HCT116 (cell line): ENCODE measurements at regions not wholly inside any gene's neighbourhood (a gene's known extent, or its start where the extent isn't known, plus 50 kb on each side); places are given as distances from the start of the nearest gene placed in this dataset.

ENCODE experiments used
- ATAC-seq: fragments of 200-7000 bp; cut with Tn5 transposase; 2 replicates; pipeline ENCODE4 v1.9.1; 2020; ENCODE audit warnings: mild to moderate bottlenecking, moderate library complexity
- BruUV-seq: library from RNA; stranded (reverse); fragments of 400-500 nt; replicated peaks from 2 replicates; lab custom pipeline; 2021; lab: Mats Ljungman, UMichigan
- CTCF ChIA-PET: fragments of 300-600 bp; sonication (Branson Sonifier 250); formaldehyde crosslinking; loops from one replicate; lab custom pipeline; 2021; ENCODE audit warnings: antibody characterized with exemption; lab: Charles Lee
- POLR2A ChIA-PET: fragments of 300-600, 350-600 bp; sonication (Branson Sonifier 250); formaldehyde crosslinking; loops from one replicate; lab custom pipeline; 2021; ENCODE audit warnings: antibody characterized with exemption; lab: Charles Lee
- RAD21 ChIA-PET, 2 experiments: fragments of 300-600 bp; sonication (Branson Sonifier 250); formaldehyde crosslinking; loops; one replicate each; lab custom pipeline; 2023; ENCODE audit warnings: low total read pairs in 2 of 2; ENCODE audit not compliant: uncharacterized antibody in 2 of 2, unreplicated experiment in 2 of 2, low non-redundant PET in 1 of 2; lab: Charles Lee
- DNase-seq: peaks from one replicate; pipeline ENCODE4 v3.0.0-alpha.2; 2010; ENCODE audit warnings: low read depth, low spot score
- H2AFZ ChIP-seq: fragments of 200-600 bp; shearing (Covaris generic), sonication (generic); 2 replicates; pipeline ENCODE4 v1.6.1; 2017; ENCODE audit warnings: low read depth, mixed run types, mixed read lengths, antibody characterized with exemption, low read length; ENCODE audit not compliant: poor library complexity, severe bottlenecking
- H3K27ac ChIP-seq: 2 replicates; pipeline ENCODE4 v1.5.1; 2012; ENCODE audit warnings: low read depth, low read length
- H3K27me3 ChIP-seq: fragments of 200-600 bp; sonication (generic); 2 replicates; pipeline ENCODE4 v1.6.1; 2016; ENCODE audit warnings: mixed run types, low read length, mixed read lengths; ENCODE audit not compliant: insufficient read depth
- H3K36me3 ChIP-seq, 2 experiments: fragments of 200-500 bp in 1 of 2; fragments of 200-600 bp in 1 of 2; sonication (Bioruptor generic) in 1 of 2; sonication (generic) in 1 of 2; 2 replicates each; pipeline versions ENCODE4 v1.5.1 to v1.6.1; 2014 to 2016; ENCODE audit warnings: low read length in 2 of 2, inconsistent platforms in 1 of 2, mixed read lengths in 1 of 2, mixed run types in 1 of 2; ENCODE audit not compliant: insufficient read depth in 2 of 2, control insufficient read depth in 1 of 2
- H3K4me1 ChIP-seq, 2 experiments: fragments of 200-600 bp in 1 of 2; sonication (generic) in 1 of 2; 2 replicates each; pipeline versions ENCODE4 v1.5.1 to v1.6.1; 2012 to 2017; ENCODE audit warnings: low read length in 2 of 2, inconsistent platforms in 1 of 2, mild to moderate bottlenecking in 1 of 2, mixed read lengths in 1 of 2, mixed run types in 1 of 2, moderate library complexity in 1 of 2; ENCODE audit not compliant: insufficient read depth in 2 of 2, control insufficient read depth in 1 of 2
- H3K4me2 ChIP-seq: fragments of 200-600 bp; sonication (generic); 2 replicates; pipeline ENCODE4 v1.6.1; 2017; ENCODE audit warnings: mixed run types, low read length, mixed read lengths
- H3K4me3 ChIP-seq, 2 experiments: fragments of 200-600 bp in 1 of 2; sonication (generic) in 1 of 2; replicated peaks in 1 of 2; 2 replicates each; pipeline ENCODE4 v1.5.1; 2011 to 2016; ENCODE audit warnings: low read length in 2 of 2, control low read depth in 1 of 2, low read depth in 1 of 2, mild to moderate bottlenecking in 1 of 2, mixed read lengths in 1 of 2, mixed run types in 1 of 2
- H3K79me2 ChIP-seq: fragments of 200-600 bp; sonication (generic); 2 replicates; pipeline ENCODE4 v1.6.1; 2017; ENCODE audit warnings: mild to moderate bottlenecking, mixed run types, low read length, moderate library complexity, mixed read lengths; ENCODE audit not compliant: insufficient read depth
- H3K9ac ChIP-seq: fragments of 200-600 bp; sonication (generic); 2 replicates; pipeline ENCODE4 v1.6.1; 2016; ENCODE audit warnings: low read length, mixed read lengths
- H3K9me2 ChIP-seq: fragments of 200-600 bp; sonication (generic), shearing (Covaris generic); 2 replicates; pipeline ENCODE4 v1.6.1; 2017; ENCODE audit warnings: mixed run types, mild to moderate bottlenecking, moderate library complexity; ENCODE audit not compliant: insufficient read depth
- H3K9me3 ChIP-seq, 2 experiments: fragments of 200-500 bp in 1 of 2; fragments of 200-600 bp in 1 of 2; sonication (Bioruptor generic) in 1 of 2; sonication (generic) in 1 of 2; 2 replicates each; pipeline ENCODE4 v1.6.1; 2014 to 2017; ENCODE audit warnings: low read length in 2 of 2, mixed read lengths in 2 of 2, inconsistent platforms in 1 of 2, low read depth in 1 of 2, mild to moderate bottlenecking in 1 of 2, mixed run types in 1 of 2, moderate library complexity in 1 of 2; ENCODE audit not compliant: control insufficient read depth in 1 of 2, insufficient read depth in 1 of 2
- H4K20me1 ChIP-seq: fragments of 200-600 bp; sonication (generic), shearing (Covaris generic); 2 replicates; pipeline ENCODE4 v1.6.1; 2017; ENCODE audit warnings: mixed run types, mild to moderate bottlenecking, moderate library complexity; ENCODE audit not compliant: insufficient read depth
- CBX3 ChIP-seq: IDR thresholded peaks from 2 replicates; pipeline ENCODE4 v1.6.1; 2012; ENCODE audit warnings: low read depth
- CEBPB ChIP-seq: IDR thresholded peaks from 2 replicates; pipeline ENCODE4 v1.6.1; 2012; ENCODE audit warnings: low read depth
- EGR1 ChIP-seq: IDR thresholded peaks from 2 replicates; pipeline ENCODE4 v1.6.1; 2012; ENCODE audit warnings: low read depth
- ELF1 ChIP-seq: IDR thresholded peaks from 2 replicates; pipeline ENCODE4 v1.6.1; 2012; ENCODE audit warnings: low read depth, borderline replicate concordance
- EZH2 ChIP-seq: fragments of 200-600 bp; sonication (generic); IDR thresholded peaks from 2 replicates; pipeline ENCODE4 v1.6.1; 2017; ENCODE audit warnings: antibody characterized with exemption, mixed run types
- FOSL1 ChIP-seq: IDR thresholded peaks from 2 replicates; pipeline ENCODE4 v1.6.1; 2012; ENCODE audit warnings: low read depth
- JUND ChIP-seq: IDR thresholded peaks from 2 replicates; pipeline ENCODE4 v1.6.1; 2012
- POLR2AphosphoS5 ChIP-seq: IDR thresholded peaks from 2 replicates; pipeline ENCODE4 v1.6.1; 2011; ENCODE audit warnings: mild to moderate bottlenecking, low read depth, low read length, moderate library complexity
- RAD21 ChIP-seq: IDR thresholded peaks from 2 replicates; pipeline ENCODE4 v1.6.1; 2012; ENCODE audit warnings: low read depth, mild to moderate bottlenecking
- SIN3A ChIP-seq: IDR thresholded peaks from 2 replicates; pipeline ENCODE4 v1.6.1; 2012; ENCODE audit warnings: low read depth
- SP1 ChIP-seq: IDR thresholded peaks from 2 replicates; pipeline ENCODE4 v1.6.1; 2012; ENCODE audit warnings: low read depth
- TCF7L2 ChIP-seq: IDR thresholded peaks from 2 replicates; pipeline ENCODE4 v1.7.0; 2011; ENCODE audit warnings: borderline replicate concordance, inconsistent platforms; ENCODE audit not compliant: insufficient read depth, insufficient read length; ENCODE audit errors: extremely low read depth
- YY1 ChIP-seq: IDR thresholded peaks from 2 replicates; pipeline ENCODE4 v1.6.1; 2011; ENCODE audit warnings: low read length, low read depth, moderate library complexity, mild to moderate bottlenecking; ENCODE audit not compliant: insufficient replicate concordance; ENCODE audit errors: extremely low read depth
- ZFX ChIP-seq: fragments of 450-650 bp; IDR thresholded peaks from 2 replicates; pipeline ENCODE4 v1.6.1; 2017
- ZNF274 ChIP-seq: fragments of 200-500 bp; sonication (Bioruptor generic); IDR thresholded peaks from 2 replicates; pipeline ENCODE4 v1.6.1; 2014; ENCODE audit warnings: mild to moderate bottlenecking, low read depth, low read length, inconsistent platforms
- intact Hi-C: fragments of 100-400 bp; cut with micrococcal nuclease; formaldehyde crosslinking; loops from 2 replicates; pipeline ENCODE4 v1.10.0; 2022
- TF ChIP-seq, protein P1 (sequence below), 3 experiments: fragments of 200-600 bp in 1 of 3; sonication (generic) in 1 of 3; IDR thresholded peaks in 2 of 3; conservative IDR thresholded peaks in 1 of 3; 2 replicates each; pipeline ENCODE4 v1.5.1; 2012 to 2017; ENCODE audit warnings: low read depth in 2 of 3, low read length in 2 of 3, antibody characterized with exemption in 1 of 3, borderline replicate concordance in 1 of 3, control low read depth in 1 of 3, mild to moderate bottlenecking in 1 of 3, mixed read lengths in 1 of 3, mixed run types in 1 of 3, moderate library complexity in 1 of 3; ENCODE audit not compliant: insufficient read depth in 1 of 3
- TF ChIP-seq, protein P2 (sequence below): IDR thresholded peaks from 2 replicates; pipeline ENCODE4 v1.6.1; 2011; ENCODE audit warnings: mild to moderate bottlenecking, low read length, moderate library complexity; ENCODE audit not compliant: insufficient replicate concordance; ENCODE audit errors: extremely low read depth
- TF ChIP-seq, protein P3 (sequence below): IDR thresholded peaks from 2 replicates; pipeline ENCODE4 v1.6.1; 2012; ENCODE audit warnings: low read depth
- TF ChIP-seq, protein P4 (sequence below): IDR thresholded peaks from 2 replicates; pipeline ENCODE4 v1.6.1; 2012

DNA sequence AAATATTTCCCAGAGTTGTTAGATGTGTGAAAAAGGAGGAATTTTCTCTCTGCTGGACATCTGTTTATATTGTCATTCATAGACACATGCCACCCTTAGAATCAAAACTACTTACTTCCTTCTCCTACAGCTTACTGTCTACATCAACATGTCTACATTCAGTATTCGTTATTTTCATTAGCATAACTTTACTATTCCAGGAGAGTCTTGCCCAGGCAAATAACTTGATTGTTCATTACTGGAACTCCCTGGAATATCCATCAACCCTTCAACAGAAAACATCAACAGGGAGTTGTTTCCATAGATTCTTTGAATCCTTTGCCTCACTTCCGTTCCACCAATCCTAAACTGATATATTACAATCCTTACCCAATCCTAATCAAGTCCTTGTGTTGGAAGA, 457.5 kb upstream of the ZNF608 start:
- Histone ChIP-seq H3K4me3 (no peak overlapping the region), H3K9me2 (no peaks in the 10 kb centered on the region), H3K9ac (no peak overlapping the region), H2AFZ (no peak overlapping the region), H3K4me2 (no peak overlapping the region), H3K79me2 (no peaks in the 10 kb centered on the region), H3K4me1 (no peaks in the 10 kb centered on the region), H3K36me3 (no peaks in the 10 kb centered on the region), H3K27ac (no peak overlapping the region), H3K27me3 (no peaks in the 10 kb centered on the region), H3K9me3 (no peaks in the 10 kb centered on the region), H4K20me1 (no peaks in the 10 kb centered on the region)
- no peak for ATAC-seq
- intact Hi-C loops: no loop called here
- POLR2A ChIA-PET: no interaction called here
- no peak for DNase-seq
- CTCF ChIA-PET: no interaction called here
- TF ChIP-seq TCF7L2 (no peak), ZNF274 (no peak), RAD21 (no peak), EZH2 (no peak), CEBPB (no peak), EGR1 (no peak), JUND (no peak), CBX3 (no peak), ELF1 (no peak), SP1 (no peak), POLR2AphosphoS5 (no peak), YY1 (no peak), FOSL1 (no peak), SIN3A (no peak), ZFX (no peak)
- TF ChIP-seq, protein P1, sequence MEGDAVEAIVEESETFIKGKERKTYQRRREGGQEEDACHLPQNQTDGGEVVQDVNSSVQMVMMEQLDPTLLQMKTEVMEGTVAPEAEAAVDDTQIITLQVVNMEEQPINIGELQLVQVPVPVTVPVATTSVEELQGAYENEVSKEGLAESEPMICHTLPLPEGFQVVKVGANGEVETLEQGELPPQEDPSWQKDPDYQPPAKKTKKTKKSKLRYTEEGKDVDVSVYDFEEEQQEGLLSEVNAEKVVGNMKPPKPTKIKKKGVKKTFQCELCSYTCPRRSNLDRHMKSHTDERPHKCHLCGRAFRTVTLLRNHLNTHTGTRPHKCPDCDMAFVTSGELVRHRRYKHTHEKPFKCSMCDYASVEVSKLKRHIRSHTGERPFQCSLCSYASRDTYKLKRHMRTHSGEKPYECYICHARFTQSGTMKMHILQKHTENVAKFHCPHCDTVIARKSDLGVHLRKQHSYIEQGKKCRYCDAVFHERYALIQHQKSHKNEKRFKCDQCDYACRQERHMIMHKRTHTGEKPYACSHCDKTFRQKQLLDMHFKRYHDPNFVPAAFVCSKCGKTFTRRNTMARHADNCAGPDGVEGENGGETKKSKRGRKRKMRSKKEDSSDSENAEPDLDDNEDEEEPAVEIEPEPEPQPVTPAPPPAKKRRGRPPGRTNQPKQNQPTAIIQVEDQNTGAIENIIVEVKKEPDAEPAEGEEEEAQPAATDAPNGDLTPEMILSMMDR (IDR thresholded peaks at IDR 0.05 in 2 of 3, conservative IDR thresholded peaks at IDR 0.05 in 1 of 3; ENCODE audit: borderline replicate concordance in 1 of 3, insufficient read depth in 1 of 3, low read depth in 2 of 3, low read length in 2 of 3): no peak
- TF ChIP-seq, protein P2, sequence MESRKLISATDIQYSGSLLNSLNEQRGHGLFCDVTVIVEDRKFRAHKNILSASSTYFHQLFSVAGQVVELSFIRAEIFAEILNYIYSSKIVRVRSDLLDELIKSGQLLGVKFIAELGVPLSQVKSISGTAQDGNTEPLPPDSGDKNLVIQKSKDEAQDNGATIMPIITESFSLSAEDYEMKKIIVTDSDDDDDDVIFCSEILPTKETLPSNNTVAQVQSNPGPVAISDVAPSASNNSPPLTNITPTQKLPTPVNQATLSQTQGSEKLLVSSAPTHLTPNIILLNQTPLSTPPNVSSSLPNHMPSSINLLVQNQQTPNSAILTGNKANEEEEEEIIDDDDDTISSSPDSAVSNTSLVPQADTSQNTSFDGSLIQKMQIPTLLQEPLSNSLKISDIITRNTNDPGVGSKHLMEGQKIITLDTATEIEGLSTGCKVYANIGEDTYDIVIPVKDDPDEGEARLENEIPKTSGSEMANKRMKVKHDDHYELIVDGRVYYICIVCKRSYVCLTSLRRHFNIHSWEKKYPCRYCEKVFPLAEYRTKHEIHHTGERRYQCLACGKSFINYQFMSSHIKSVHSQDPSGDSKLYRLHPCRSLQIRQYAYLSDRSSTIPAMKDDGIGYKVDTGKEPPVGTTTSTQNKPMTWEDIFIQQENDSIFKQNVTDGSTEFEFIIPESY: no peak
- TF ChIP-seq, protein P3, sequence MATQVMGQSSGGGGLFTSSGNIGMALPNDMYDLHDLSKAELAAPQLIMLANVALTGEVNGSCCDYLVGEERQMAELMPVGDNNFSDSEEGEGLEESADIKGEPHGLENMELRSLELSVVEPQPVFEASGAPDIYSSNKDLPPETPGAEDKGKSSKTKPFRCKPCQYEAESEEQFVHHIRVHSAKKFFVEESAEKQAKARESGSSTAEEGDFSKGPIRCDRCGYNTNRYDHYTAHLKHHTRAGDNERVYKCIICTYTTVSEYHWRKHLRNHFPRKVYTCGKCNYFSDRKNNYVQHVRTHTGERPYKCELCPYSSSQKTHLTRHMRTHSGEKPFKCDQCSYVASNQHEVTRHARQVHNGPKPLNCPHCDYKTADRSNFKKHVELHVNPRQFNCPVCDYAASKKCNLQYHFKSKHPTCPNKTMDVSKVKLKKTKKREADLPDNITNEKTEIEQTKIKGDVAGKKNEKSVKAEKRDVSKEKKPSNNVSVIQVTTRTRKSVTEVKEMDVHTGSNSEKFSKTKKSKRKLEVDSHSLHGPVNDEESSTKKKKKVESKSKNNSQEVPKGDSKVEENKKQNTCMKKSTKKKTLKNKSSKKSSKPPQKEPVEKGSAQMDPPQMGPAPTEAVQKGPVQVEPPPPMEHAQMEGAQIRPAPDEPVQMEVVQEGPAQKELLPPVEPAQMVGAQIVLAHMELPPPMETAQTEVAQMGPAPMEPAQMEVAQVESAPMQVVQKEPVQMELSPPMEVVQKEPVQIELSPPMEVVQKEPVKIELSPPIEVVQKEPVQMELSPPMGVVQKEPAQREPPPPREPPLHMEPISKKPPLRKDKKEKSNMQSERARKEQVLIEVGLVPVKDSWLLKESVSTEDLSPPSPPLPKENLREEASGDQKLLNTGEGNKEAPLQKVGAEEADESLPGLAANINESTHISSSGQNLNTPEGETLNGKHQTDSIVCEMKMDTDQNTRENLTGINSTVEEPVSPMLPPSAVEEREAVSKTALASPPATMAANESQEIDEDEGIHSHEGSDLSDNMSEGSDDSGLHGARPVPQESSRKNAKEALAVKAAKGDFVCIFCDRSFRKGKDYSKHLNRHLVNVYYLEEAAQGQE: no peak
- TF ChIP-seq, protein P4, sequence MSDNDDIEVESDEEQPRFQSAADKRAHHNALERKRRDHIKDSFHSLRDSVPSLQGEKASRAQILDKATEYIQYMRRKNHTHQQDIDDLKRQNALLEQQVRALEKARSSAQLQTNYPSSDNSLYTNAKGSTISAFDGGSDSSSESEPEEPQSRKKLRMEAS: no peak
- RAD21 ChIA-PET: no interaction called here
- no TSS peak for BruUV-seq
